Stomach smooth muscle (tissue), 2 donors: ENCODE measurements at regions not wholly inside any gene's neighbourhood (a gene's known extent, or its start where the extent isn't known, plus 50 kb on each side); places are given as distances from the start of the nearest gene placed in this dataset.

Experiments
- H3K27ac ChIP-seq: one replicate; pipeline ENCODE4 v1.7.0; 2013; ENCODE audit warnings: mild to moderate bottlenecking, low read length, inconsistent platforms
- H3K27me3 ChIP-seq, 2 donors: one replicate each; pipeline ENCODE4 v1.7.0; 2013; ENCODE audit warnings: low read length in 2 of 2; ENCODE audit not compliant: insufficient read depth in 2 of 2, control insufficient read depth in 1 of 2
- H3K36me3 ChIP-seq, 2 donors: one replicate each; pipeline ENCODE4 v1.7.0; 2013; ENCODE audit warnings: low read length in 2 of 2; ENCODE audit not compliant: control insufficient read depth in 2 of 2, insufficient read depth in 2 of 2
- H3K4me1 ChIP-seq: one replicate; pipeline ENCODE4 v1.7.0; 2013; ENCODE audit warnings: low read length; ENCODE audit not compliant: control insufficient read depth, insufficient read depth
- H3K4me3 ChIP-seq, 2 donors: one replicate each; pipeline ENCODE4 v1.7.0; 2013; ENCODE audit warnings: low read length in 2 of 2
- H3K9ac ChIP-seq, 2 donors: one replicate each; pipeline ENCODE4 v1.7.0; 2013; ENCODE audit warnings: low read length in 2 of 2, mild to moderate bottlenecking in 1 of 2
- H3K9me3 ChIP-seq, 2 donors: one replicate each; pipeline ENCODE4 v1.7.0; 2013; ENCODE audit warnings: low read length in 2 of 2; ENCODE audit not compliant: control insufficient read depth in 2 of 2
- donor health status: healthy.
- donor health status: Pancreatic carcinoma.

GRCh38 chr5:8208307-8208706 lies 339.4 kb downstream of the MTRR start:
- no peak overlapping the region for H3K9ac ChIP-seq
- H3K36me3 ChIP-seq = no peaks in the 10 kb centered on the region
- H3K4me3 ChIP-seq = no peak overlapping the region
- no peaks in the 10 kb centered on the region for H3K4me1 ChIP-seq
- H3K9me3 ChIP-seq = no peaks in the 10 kb centered on the region
- no peak overlapping the region for H3K27ac ChIP-seq
- no peaks in the 10 kb centered on the region for H3K27me3 ChIP-seq

- no peak overlapping the region for H3K9ac ChIP-seq
- H3K36me3 ChIP-seq = no peaks in the 10 kb centered on the region
- no peaks in the 10 kb centered on the region for H3K9me3 ChIP-seq
- no peaks in the 10 kb centered on the region for H3K27me3 ChIP-seq
- no peak overlapping the region for H3K4me3 ChIP-seq
- H3K27ac ChIP-seq = no peak overlapping the region
- no peaks in the 10 kb centered on the region for H3K4me1 ChIP-seq
Measured at GRCh38 chr5:8209500-8209899, 340.6 kb downstream of the MTRR start.

- H3K27me3 ChIP-seq = no peaks in the 10 kb centered on the region
- H3K27ac ChIP-seq = no peak overlapping the region
- no peak overlapping the region for H3K4me3 ChIP-seq
- no peaks in the 10 kb centered on the region for H3K9me3 ChIP-seq
- H3K36me3 ChIP-seq = no peaks in the 10 kb centered on the region
- H3K4me1 ChIP-seq = no peaks in the 10 kb centered on the region
- no peak overlapping the region for H3K9ac ChIP-seq
Measured at GRCh38 chr5:8213701-8214240, 344.8 kb downstream of the MTRR start.

- no peak overlapping the region for H3K4me3 ChIP-seq
- H3K9me3 ChIP-seq = no peaks in the 10 kb centered on the region
- H3K27ac ChIP-seq = no peak overlapping the region
- no peaks in the 10 kb centered on the region for H3K36me3 ChIP-seq
- H3K9ac ChIP-seq = no peak overlapping the region
- H3K4me1 ChIP-seq = no peaks in the 10 kb centered on the region
- no peaks in the 10 kb centered on the region for H3K27me3 ChIP-seq
Measured at GRCh38 chr5:8216921-8217320, 348.0 kb downstream of the MTRR start.

DNA sequence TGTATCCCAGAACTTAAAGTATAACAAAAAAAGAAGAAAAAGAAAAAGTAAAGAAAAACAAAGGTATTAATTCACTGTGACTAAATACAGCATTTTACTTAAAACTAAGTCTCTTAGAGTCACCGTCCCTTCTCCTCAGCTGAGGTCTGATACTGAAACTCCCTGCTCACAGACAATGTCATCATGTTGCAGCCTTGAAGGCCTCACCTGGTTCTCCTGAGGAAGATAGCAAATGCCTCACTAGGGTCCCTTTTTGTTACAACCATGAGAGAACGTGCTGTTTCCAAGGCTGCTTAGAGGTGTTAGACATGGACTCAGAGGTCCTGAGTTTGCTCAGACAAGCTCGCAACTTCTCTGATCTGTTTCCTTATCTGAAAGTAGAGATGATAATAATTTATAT lies 357.2 kb downstream of the MTRR start:
- Histone ChIP-seq H3K4me1 (no peaks in the 10 kb centered on the region), H3K36me3 (no peaks in the 10 kb centered on the region), H3K27ac (no peak overlapping the region), H3K27me3 (no peaks in the 10 kb centered on the region), H3K9ac (no peak overlapping the region), H3K4me3 (no peak overlapping the region), H3K9me3 (peaks cover 0 to 2% of the 10 kb centered on the region in 2 donors)

- H3K36me3 ChIP-seq = no peaks in the 10 kb centered on the region
- no peak overlapping the region for H3K9ac ChIP-seq
- no peaks in the 10 kb centered on the region for H3K4me1 ChIP-seq
- no peak overlapping the region for H3K27ac ChIP-seq
- no peaks in the 10 kb centered on the region for H3K27me3 ChIP-seq
- no peak overlapping the region for H3K4me3 ChIP-seq
- H3K9me3 ChIP-seq = peaks cover 0 to 2% of the 10 kb centered on the region in 2 donors
Measured at GRCh38 chr5:8227112-8227511, 358.2 kb downstream of the MTRR start.

DNA sequence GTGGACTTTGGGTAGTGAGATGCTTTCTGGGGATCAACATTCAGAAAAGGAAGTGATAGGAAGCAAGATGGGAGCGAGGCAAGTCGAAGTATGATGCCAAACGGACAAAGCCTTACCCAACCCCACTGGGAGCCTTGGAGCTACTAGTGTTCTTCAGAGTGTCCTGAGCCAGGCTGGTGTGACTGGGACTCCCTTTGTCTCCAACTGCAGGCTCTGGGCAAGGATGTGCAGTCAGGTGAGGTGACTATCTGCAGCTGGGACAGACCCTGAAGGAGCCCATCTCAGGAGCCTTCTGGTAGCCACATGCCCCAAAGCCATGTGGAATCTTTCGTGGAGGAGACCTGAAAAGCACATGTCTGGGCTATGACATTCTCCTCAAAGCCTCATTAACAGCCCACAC lies 360.6 kb downstream of the MTRR start:
- Histone ChIP-seq H3K4me1 (no peaks in the 10 kb centered on the region), H3K27ac (no peak overlapping the region), H3K36me3 (no peaks in the 10 kb centered on the region), H3K27me3 (no peaks in the 10 kb centered on the region), H3K9me3 (peaks cover 0 to 2% of the 10 kb centered on the region in 2 donors), H3K4me3 (no peak overlapping the region), H3K9ac (no peak overlapping the region)

- Histone ChIP-seq H3K9ac (no peak overlapping the region), H3K4me1 (no peaks in the 10 kb centered on the region), H3K9me3 (peaks cover 0 to 2% of the 10 kb centered on the region in 2 donors), H3K4me3 (no peak overlapping the region), H3K36me3 (no peaks in the 10 kb centered on the region), H3K27ac (no peak overlapping the region), H3K27me3 (no peaks in the 10 kb centered on the region)
Measured at GRCh38 chr5:8230868-8231267, 361.9 kb downstream of the MTRR start.

DNA sequence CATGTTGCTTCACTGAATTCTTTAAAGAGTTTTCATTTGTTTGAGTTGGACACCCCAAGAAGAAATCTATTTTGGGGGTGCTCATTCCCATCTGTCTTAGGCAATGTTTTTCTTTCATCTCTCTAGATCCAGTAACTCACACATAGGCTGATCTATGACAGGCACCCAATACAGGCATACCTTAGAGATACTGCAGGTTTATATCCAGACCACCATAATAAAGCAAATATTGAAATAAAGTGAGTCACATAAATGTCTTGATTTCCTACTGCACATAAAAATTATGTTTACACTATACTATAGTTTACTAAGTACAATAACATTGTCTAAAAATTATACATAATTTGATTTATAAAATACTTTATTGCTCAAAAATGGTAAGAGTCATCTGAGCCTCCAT lies 364.5 kb downstream of the MTRR start:
- Histone ChIP-seq H3K27me3 (no peaks in the 10 kb centered on the region), H3K4me3 (no peak overlapping the region)

DNA sequence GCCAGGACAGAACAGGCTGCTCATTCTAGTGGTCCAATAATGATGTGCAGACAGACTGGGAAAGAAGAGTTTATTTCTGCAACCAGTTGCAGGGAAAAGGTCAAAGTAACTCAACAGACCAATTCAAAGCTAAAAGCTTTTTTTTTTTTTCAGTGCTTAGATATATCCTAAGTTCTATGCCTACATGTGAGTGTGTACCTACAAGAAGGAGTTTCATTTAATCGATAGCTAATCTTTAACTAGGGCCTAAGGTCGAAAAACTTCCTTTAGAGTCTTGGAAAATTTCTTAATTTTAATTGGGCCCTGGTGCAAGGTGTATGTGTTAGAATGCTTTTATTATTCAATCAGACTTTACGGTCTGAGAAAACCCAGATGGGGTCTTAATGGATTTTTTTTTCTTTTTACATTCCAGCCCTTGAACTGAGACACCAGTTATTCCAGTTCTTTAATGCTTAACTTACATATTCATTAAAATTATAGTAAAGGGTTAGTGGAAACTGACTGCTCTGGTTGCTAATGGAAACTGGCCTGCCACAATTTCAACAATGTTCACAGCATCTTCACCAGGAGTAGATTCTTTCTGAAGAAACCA lies 365.3 kb downstream of the MTRR start:
- H3K27me3 ChIP-seq = no peaks in the 10 kb centered on the region
- no peaks in the 10 kb centered on the region for H3K36me3 ChIP-seq
- H3K9ac ChIP-seq = no peak overlapping the region
- H3K27ac ChIP-seq = no peak overlapping the region
- H3K4me1 ChIP-seq = no peaks in the 10 kb centered on the region
- H3K4me3 ChIP-seq = no peak overlapping the region
- no peaks in the 10 kb centered on the region for H3K9me3 ChIP-seq

More for the DNA sequence above, 364.5 kb downstream of the MTRR start:
- H3K4me1 ChIP-seq = no peaks in the 10 kb centered on the region
- no peak overlapping the region for H3K27ac ChIP-seq
- H3K36me3 ChIP-seq = no peaks in the 10 kb centered on the region
- H3K9me3 ChIP-seq = no peaks in the 10 kb centered on the region
- H3K9ac ChIP-seq = no peak overlapping the region

GRCh38 chr5:8238080-8238479 lies 369.1 kb downstream of the MTRR start:
- Histone ChIP-seq H3K27me3 (no peaks in the 10 kb centered on the region), H3K4me3 (no peak overlapping the region), H3K27ac (no peak overlapping the region), H3K4me1 (no peaks in the 10 kb centered on the region), H3K36me3 (no peaks in the 10 kb centered on the region), H3K9me3 (no peaks in the 10 kb centered on the region), H3K9ac (no peak overlapping the region)
